SKM-1 treated with dmso at 0.1 percent for 144 hours (cell line): ENCODE measurements at regions not wholly inside any gene's neighbourhood (a gene's known extent, or its start where the extent isn't known, plus 50 kb on each side); places are given as distances from the start of the nearest gene placed in this dataset.

Experiments used
- DNase-seq: peaks from one replicate; lab custom pipeline; 2025; ENCODE audit not compliant: unreplicated experiment; lab: John Stamatoyannopoulos, UW

- DNase-seq: no peak
These were observed 127.5 kb downstream of the RFC3 start for GRCh38 chr13:33945477-33945876.

- DNase-seq: no peak
These were observed 135.3 kb downstream of the RFC3 start for GRCh38 chr13:33953203-33953602.

- DNase-seq: no peak
These were observed 135.8 kb downstream of the RFC3 start for GRCh38 chr13:33953781-33954180.

- no peak for DNase-seq
These were observed 138.4 kb downstream of the RFC3 start for GRCh38 chr13:33956346-33956745.

GRCh38 chr13:33957497-33957905 is 139.6 kb downstream of the RFC3 start:
- DNase-seq: no peak

- DNase-seq: no peak
These were observed 141.0 kb downstream of the RFC3 start for GRCh38 chr13:33958964-33959363.

GRCh38 chr13:33963134-33963533 is 145.2 kb downstream of the RFC3 start:
- DNase-seq: no peak

GRCh38 chr13:33963895-33964294 is 145.9 kb downstream of the RFC3 start:
- no peak for DNase-seq

- no peak for DNase-seq
These were observed 150.9 kb downstream of the RFC3 start for GRCh38 chr13:33968520-33969507.

GRCh38 chr13:33970746-33971561 is 153.0 kb downstream of the RFC3 start:
- DNase-seq: no peak

GRCh38 chr13:33971562-33971819 is 153.5 kb downstream of the RFC3 start:
- no peak for DNase-seq

- no peak for DNase-seq
These were observed 155.2 kb downstream of the RFC3 start for GRCh38 chr13:33973194-33973593.

GRCh38 chr13:33976965-33977364 is 159.0 kb downstream of the RFC3 start:
- DNase-seq: no peak

GRCh38 chr13:33978653-33979052 is 160.7 kb downstream of the RFC3 start:
- DNase-seq: no peak

- no peak for DNase-seq
These were observed 175.0 kb downstream of the RFC3 start for GRCh38 chr13:33992881-33993336.

- DNase-seq: no peak
These were observed 176.2 kb downstream of the RFC3 start for GRCh38 chr13:33994198-33994597.

- no peak for DNase-seq
These were observed 177.0 kb downstream of the RFC3 start for GRCh38 chr13:33994826-33995502.

GRCh38 chr13:33996636-33997035 is 178.7 kb downstream of the RFC3 start:
- DNase-seq: no peak

GRCh38 chr13:33997574-33997973 is 179.6 kb downstream of the RFC3 start:
- no peak for DNase-seq

- no peak for DNase-seq
These were observed 182.1 kb downstream of the RFC3 start for GRCh38 chr13:33999811-34000605.

- DNase-seq: no peak
These were observed 183.0 kb downstream of the RFC3 start for GRCh38 chr13:34000955-34001354.
